T-cell (primary cell): ENCODE measurements at regions not wholly inside any gene's neighbourhood (a gene's known extent, or its start where the extent isn't known, plus 50 kb on each side); places are given as distances from the start of the nearest gene placed in this dataset.

Experiments used
- ATAC-seq, 4 experiments: fragments of 200-7000 bp in 3 of 4; fragments of 150-1000 bp in 1 of 4; cut with Tn5 transposase; replicated peaks in 1 of 4; 1 replicate in 3 of 4; 2 replicates in 1 of 4; pipeline ENCODE4 v1.10.0; 2021; ENCODE audit warnings: moderate library complexity in 3 of 4, mild to moderate bottlenecking in 2 of 4, moderate number of reproducible peaks in 1 of 4
- CTCF ChIA-PET, 2 donors: fragments of 300-600 bp; sonication (Branson Sonifier 250); formaldehyde crosslinking; loops; one replicate each; lab custom pipeline; 2022; ENCODE audit warnings: antibody characterized with exemption in 2 of 2; lab: Charles Lee
- POLR2A ChIA-PET, 2 donors: fragments of 300-600 bp; sonication (Branson Sonifier 250); formaldehyde crosslinking; loops; one replicate each; lab custom pipeline; 2022; ENCODE audit warnings: antibody characterized with exemption in 2 of 2; lab: Charles Lee
- DNase-seq, 35 experiments: peaks; one replicate each; pipeline versions ENCODE4 v3.0.0 to v3.0.0-alpha.2; 2013 to 2023
- H3K27ac ChIP-seq: one replicate; pipeline ENCODE4 v1.5.1; 2013; ENCODE audit warnings: low read length
- H3K27me3 ChIP-seq, 2 experiments: replicated peaks in 1 of 2; 1 replicate in 1 of 2; 2 replicates in 1 of 2; pipeline versions ENCODE4 v1.6.1 to v1.7.0; 2013; ENCODE audit warnings: low read length in 1 of 2, mixed read lengths in 1 of 2; ENCODE audit not compliant: control insufficient read depth in 2 of 2, insufficient read depth in 2 of 2; ENCODE audit errors: extremely low read depth in 1 of 2
- H3K36me3 ChIP-seq, 2 donors: 1 replicate in 1 of 2; 2 replicates in 1 of 2; pipeline versions ENCODE4 v1.6.1 to v1.7.0; 2013; ENCODE audit warnings: low read length in 1 of 2; ENCODE audit not compliant: control insufficient read depth in 2 of 2, insufficient read depth in 1 of 2; ENCODE audit errors: extremely low read depth in 1 of 2
- H3K4me1 ChIP-seq, 2 experiments: 1 replicate in 1 of 2; 2 replicates in 1 of 2; pipeline versions ENCODE4 v1.6.1 to v1.7.0; 2013; ENCODE audit warnings: low read length in 2 of 2, mixed read lengths in 1 of 2; ENCODE audit not compliant: insufficient read depth in 2 of 2, control insufficient read depth in 1 of 2; ENCODE audit errors: extremely low read depth in 1 of 2
- H3K4me3 ChIP-seq, 2 donors: 1 replicate in 1 of 2; 2 replicates in 1 of 2; pipeline versions ENCODE4 v1.5.1 to v1.7.0; 2013; ENCODE audit warnings: mild to moderate bottlenecking in 2 of 2, low read length in 1 of 2, moderate library complexity in 1 of 2; ENCODE audit not compliant: control insufficient read depth in 1 of 2; ENCODE audit errors: extremely low read depth in 1 of 2
- H3K9me3 ChIP-seq: 2 replicates; pipeline ENCODE4 v1.7.0; 2013
- H3K27ac Mint-ChIP-seq, 2 donors: one replicate each; pipeline ENCODE4 v1.8.0; 2020 to 2021; ENCODE audit warnings: mild to moderate bottlenecking in 2 of 2, mixed read lengths in 2 of 2
- H3K27me3 Mint-ChIP-seq, 2 donors: one replicate each; pipeline ENCODE4 v1.8.0; 2021 to 2022; ENCODE audit warnings: mixed read lengths in 2 of 2
- H3K36me3 Mint-ChIP-seq: one replicate; pipeline ENCODE4 v1.8.0; 2021; ENCODE audit warnings: mixed read lengths
- H3K4me1 Mint-ChIP-seq, 3 donors: one replicate each; pipeline ENCODE4 v1.8.0; 2020 to 2022; ENCODE audit warnings: mixed read lengths in 3 of 3, mild to moderate bottlenecking in 1 of 3
- H3K4me3 Mint-ChIP-seq, 3 donors: one replicate each; pipeline ENCODE4 v1.8.0; 2020 to 2022; ENCODE audit warnings: mild to moderate bottlenecking in 3 of 3, mixed read lengths in 3 of 3, moderate library complexity in 3 of 3
- H3K9me3 Mint-ChIP-seq, 3 donors: one replicate each; pipeline ENCODE4 v1.8.0; 2020 to 2022; ENCODE audit warnings: mixed read lengths in 3 of 3
- whole genome bisulfite sequencing: methylation state at CpG from one replicate; pipeline ENCODE4 v1.1.5; 2013; ENCODE audit warnings: missing lambda C conversion rate; ENCODE audit not compliant: insufficient coverage; 5-methylcytosine and 5-hydroxymethylcytosine counted together

DNA sequence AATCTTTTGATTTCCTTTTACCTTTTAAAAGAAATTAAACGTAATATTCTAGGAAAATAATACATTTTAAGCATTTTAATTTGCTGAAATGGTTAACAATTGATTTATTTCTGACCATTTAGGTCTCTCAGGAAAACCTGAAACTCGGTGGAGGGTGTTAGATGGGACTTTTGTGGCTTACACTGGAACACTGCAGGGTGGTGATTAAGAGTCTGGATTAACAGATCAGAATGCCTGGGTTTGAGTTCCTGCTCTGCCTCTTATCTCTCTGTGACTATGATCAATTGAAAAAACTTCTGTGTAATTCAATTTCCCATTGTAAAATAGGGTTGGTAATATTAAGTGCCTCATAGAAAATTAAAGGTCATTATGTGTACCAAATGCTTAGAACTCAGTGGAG is 168.7 kb downstream of the UBE2E3 start:
- Mint-ChIP-seq H3K27ac (peak overlapping the region; percentile 26 to 80), H3K4me3 (peak overlapping the region in 1 of 3 donors; percentile 52), H3K27me3 (no peaks in the 10 kb centered on the region), H3K4me1 (peaks cover 65 to 71% (median 67%) of the 10 kb centered on the region in 3 donors), H3K9me3 (peaks cover 0 to 8% (median 3%) of the 10 kb centered on the region in 3 donors), H3K36me3 (peaks cover 15% of the 10 kb centered on the region)
- whole genome bisulfite sequencing: 60% methylated on average over 1 of the region's 2 CpGs
- CTCF ChIA-PET: no interaction called here
- DNase-seq (no peak), ATAC-seq (no peak)
- Histone ChIP-seq H3K9me3 (no peaks in the 10 kb centered on the region), H3K36me3 (peaks cover 0 to 5% of the 10 kb centered on the region in 2 donors), H3K4me1 (peaks cover 19 to 29% of the 10 kb centered on the region in 2 experiments), H3K27ac (no peak overlapping the region), H3K27me3 (no peaks in the 10 kb centered on the region), H3K4me3 (peak overlapping the region in 1 of 2 donors; percentile 15)
- POLR2A ChIA-PET: no interaction called here

DNA sequence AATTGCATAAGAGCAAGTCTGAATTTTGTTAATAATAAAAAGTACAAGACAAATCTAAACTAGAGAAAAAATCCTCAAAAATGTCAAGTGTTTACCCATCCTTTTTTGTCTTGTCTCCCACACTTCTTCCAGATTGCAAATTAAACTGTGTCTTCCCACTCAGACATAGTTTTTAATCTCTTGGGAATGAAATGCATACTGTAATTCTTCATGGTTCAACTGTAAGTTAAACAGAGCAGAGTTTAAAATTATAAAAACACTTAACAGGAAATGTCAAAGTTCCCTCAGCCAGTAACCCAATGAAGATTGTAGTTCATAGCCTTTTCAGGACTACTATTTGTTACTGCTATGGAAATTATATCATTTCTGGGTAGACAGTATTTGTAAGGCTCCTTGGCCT is 171.8 kb downstream of the UBE2E3 start:
- Histone ChIP-seq H3K36me3 (no peaks in the 10 kb centered on the region), H3K27me3 (no peaks in the 10 kb centered on the region), H3K4me3 (no peak overlapping the region), H3K9me3 (no peaks in the 10 kb centered on the region), H3K27ac (no peak overlapping the region), H3K4me1 (peaks cover 0 to 22% of the 10 kb centered on the region in 2 experiments)
- ChIA-PET CTCF (interaction anchor here in 1 of 2 donors (0.8 to 1.9 kb wide), 3 partner anchors 8 to 45 kb away, joined by 3 to 6 read pairs (median 3); no protein-coding TSS in a partner anchor), POLR2A (interaction anchor here (0.5 to 1.4 kb wide), 4 partner anchors 11 to 630 kb away, joined by 3 to 4 read pairs (median 3); no protein-coding TSS in a partner anchor)
- ATAC-seq (peak in 1 of 4 experiments; percentile 35), DNase-seq (no peak)
- H3K4me1 Mint-ChIP-seq: peaks cover 48 to 59% (median 49%) of the 10 kb centered on the region in 3 donors
- H3K27me3 Mint-ChIP-seq: no peaks in the 10 kb centered on the region
- H3K36me3 Mint-ChIP-seq: peaks cover 12% of the 10 kb centered on the region
- H3K9me3 Mint-ChIP-seq: peaks cover 3 to 9% (median 4%) of the 10 kb centered on the region in 3 donors
- peak overlapping the region in 2 of 3 donors; percentile 1 to 61 for H3K4me3 Mint-ChIP-seq
- H3K27ac Mint-ChIP-seq: peak overlapping the region; percentile 82 to 83

DNA sequence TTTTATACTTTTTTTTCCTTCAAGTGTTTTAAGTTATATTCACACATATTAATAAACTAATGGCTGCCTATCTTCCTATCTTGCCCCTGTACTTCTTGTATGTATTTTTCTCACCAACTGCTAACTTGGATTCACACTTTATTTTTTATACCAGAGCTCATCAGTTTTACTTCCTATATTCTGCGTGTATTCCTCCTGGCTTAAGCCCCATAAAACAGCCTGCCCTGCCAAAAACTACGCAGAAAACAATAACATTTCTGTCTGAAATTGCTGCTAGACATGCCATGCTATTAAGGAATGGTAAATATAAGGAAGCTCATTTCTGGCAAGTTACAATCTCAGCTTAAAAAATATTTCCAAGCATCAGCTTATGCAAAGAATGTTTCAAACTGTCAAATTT is 172.3 kb downstream of the UBE2E3 start:
- Histone ChIP-seq H3K9me3 (no peaks in the 10 kb centered on the region), H3K27ac (no peak overlapping the region), H3K4me1 (peaks cover 0 to 22% of the 10 kb centered on the region in 2 experiments), H3K4me3 (no peak overlapping the region), H3K36me3 (no peaks in the 10 kb centered on the region), H3K27me3 (no peaks in the 10 kb centered on the region)
- ATAC-seq (no peak), DNase-seq (no peak)
- Mint-ChIP-seq H3K27me3 (no peaks in the 10 kb centered on the region), H3K36me3 (peaks cover 17% of the 10 kb centered on the region), H3K4me3 (peak overlapping the region in 2 of 3 donors; percentile 1 to 61), H3K4me1 (peaks cover 46 to 54% (median 46%) of the 10 kb centered on the region in 3 donors), H3K9me3 (peaks cover 3 to 10% (median 4%) of the 10 kb centered on the region in 3 donors), H3K27ac (peak overlapping the region; percentile 82 to 83)
- no CpG with 5 or more reads among the region's 2 CpGs for WGBS
- CTCF ChIA-PET: interaction anchor here in 1 of 2 donors (0.6 to 1.9 kb wide), 5 partner anchors 8 to 1891 kb away, joined by 3 to 7 read pairs (median 6); no protein-coding TSS in a partner anchor
- POLR2A ChIA-PET: interaction anchor here (0.5 to 1.4 kb wide), 3 partner anchors 11 to 631 kb away, joined by 3 to 4 read pairs (median 3); no protein-coding TSS in a partner anchor

DNA sequence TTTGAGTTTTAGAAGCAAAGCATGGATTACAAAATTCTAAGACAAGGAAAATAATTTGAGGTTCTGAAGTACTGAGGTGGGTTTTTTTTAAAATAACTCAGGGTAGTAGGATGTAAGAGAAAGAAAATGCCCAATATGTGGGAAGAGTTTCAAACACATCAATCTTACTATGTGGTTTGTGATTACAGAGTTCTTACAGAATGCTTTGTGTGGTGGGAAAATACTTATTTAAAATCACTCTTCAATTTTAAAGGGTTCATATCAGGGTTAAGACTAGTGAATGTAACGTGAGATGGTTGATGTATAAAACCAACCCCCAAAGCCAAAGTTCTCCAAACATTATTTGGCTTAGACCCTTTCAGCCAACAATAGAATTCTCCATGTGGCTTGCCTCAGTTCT is 173.5 kb downstream of the UBE2E3 start:
- Histone ChIP-seq H3K4me1 (peaks cover 0 to 12% of the 10 kb centered on the region in 2 experiments), H3K27ac (no peak overlapping the region), H3K9me3 (no peaks in the 10 kb centered on the region), H3K27me3 (no peaks in the 10 kb centered on the region), H3K4me3 (no peak overlapping the region), H3K36me3 (no peaks in the 10 kb centered on the region)
- peak overlapping the region; percentile 40 to 82 for H3K27ac Mint-ChIP-seq
- ChIA-PET CTCF (interaction anchor here in 1 of 2 donors (1.4 kb wide), 1 partner anchor 9 kb away, joined by 3 read pairs; no protein-coding TSS in a partner anchor), POLR2A (no interaction called here)
- no peak overlapping the region for H3K4me3 Mint-ChIP-seq
- WGBS: no CpG with 5 or more reads among the region's 1 CpG
- peaks cover 26% of the 10 kb centered on the region for H3K36me3 Mint-ChIP-seq
- H3K27me3 Mint-ChIP-seq: no peaks in the 10 kb centered on the region
- DNase-seq (no peak), ATAC-seq (no peak)
- H3K9me3 Mint-ChIP-seq: peaks cover 4 to 10% (median 6%) of the 10 kb centered on the region in 3 donors
- peaks cover 43 to 45% (median 44%) of the 10 kb centered on the region in 3 donors for H3K4me1 Mint-ChIP-seq

DNA sequence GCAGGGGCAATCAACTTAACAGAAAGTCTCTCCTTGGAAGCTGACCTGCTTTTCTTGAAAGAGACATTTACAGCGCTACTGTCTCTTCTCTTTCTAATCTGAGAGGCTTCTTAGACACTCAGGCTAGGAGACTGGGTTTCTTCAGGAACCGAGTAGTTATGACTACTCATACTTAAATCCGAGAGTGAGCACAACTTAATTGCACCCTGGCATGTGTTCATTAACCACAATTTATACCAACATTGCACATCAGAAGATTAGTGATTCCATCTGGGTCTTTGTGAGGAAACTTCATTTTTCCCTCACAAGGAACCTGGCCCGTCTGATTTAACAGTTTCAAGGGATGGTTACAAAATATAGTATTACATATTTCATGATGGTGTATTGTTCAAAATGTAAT is 176.9 kb downstream of the UBE2E3 start:
- POLR2A ChIA-PET: no interaction called here
- peaks cover 3 to 15% (median 4%) of the 10 kb centered on the region in 3 donors for H3K9me3 Mint-ChIP-seq
- Histone ChIP-seq H3K27ac (no peak overlapping the region), H3K9me3 (no peaks in the 10 kb centered on the region), H3K4me1 (peaks cover under 1 to 5% of the 10 kb centered on the region in 2 experiments), H3K4me3 (no peak overlapping the region), H3K36me3 (no peaks in the 10 kb centered on the region), H3K27me3 (no peaks in the 10 kb centered on the region)
- ATAC-seq (no peak), DNase-seq (no peak)
- peaks cover 39% of the 10 kb centered on the region for H3K36me3 Mint-ChIP-seq
- CTCF ChIA-PET: no interaction called here
- 100% methylated on average over 1 of the region's 4 CpGs for WGBS
- H3K27me3 Mint-ChIP-seq: no peaks in the 10 kb centered on the region
- H3K27ac Mint-ChIP-seq: no peak overlapping the region
- H3K4me1 Mint-ChIP-seq: peaks cover 25 to 29% (median 25%) of the 10 kb centered on the region in 3 donors
- no peak overlapping the region for H3K4me3 Mint-ChIP-seq

DNA sequence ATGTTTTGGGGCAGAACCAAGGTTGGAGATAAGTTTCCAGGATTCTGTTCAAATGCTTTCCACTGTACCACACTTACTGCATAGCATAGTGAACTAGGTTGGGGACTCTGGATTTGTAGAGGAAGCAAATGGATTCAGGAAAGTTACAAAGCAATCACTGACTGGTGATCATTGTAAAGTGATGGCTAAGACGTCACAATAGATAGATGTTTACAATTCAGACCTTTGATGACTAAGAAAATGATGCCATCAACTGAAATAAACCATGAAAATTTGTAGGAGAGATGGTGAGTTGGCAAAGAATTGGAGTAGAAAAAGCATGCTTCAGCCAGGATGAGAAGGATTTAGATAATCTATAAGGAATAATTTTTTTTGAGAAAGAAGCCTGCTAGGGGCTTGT is 178.0 kb downstream of the UBE2E3 start:
- WGBS: 88% methylated on average over 1 of the region's 1 CpG
- peaks cover 20 to 25% (median 20%) of the 10 kb centered on the region in 3 donors for H3K4me1 Mint-ChIP-seq
- Histone ChIP-seq H3K27me3 (no peaks in the 10 kb centered on the region), H3K27ac (no peak overlapping the region), H3K4me1 (peaks cover 6 to 11% of the 10 kb centered on the region in 2 experiments), H3K9me3 (no peaks in the 10 kb centered on the region), H3K36me3 (no peaks in the 10 kb centered on the region), H3K4me3 (no peak overlapping the region)
- ChIA-PET CTCF (no interaction called here), POLR2A (no interaction called here)
- H3K36me3 Mint-ChIP-seq: peaks cover 38% of the 10 kb centered on the region
- ATAC-seq (no peak), DNase-seq (no peak)
- H3K9me3 Mint-ChIP-seq: peaks cover 3 to 15% (median 4%) of the 10 kb centered on the region in 3 donors
- H3K4me3 Mint-ChIP-seq: no peak overlapping the region
- H3K27ac Mint-ChIP-seq: no peak overlapping the region
- no peaks in the 10 kb centered on the region for H3K27me3 Mint-ChIP-seq
